PFSK-1 (cell line): ENCODE measurements at regions not wholly inside any gene's neighbourhood (a gene's known extent, or its start where the extent isn't known, plus 50 kb on each side); places are given as distances from the start of the nearest gene placed in this dataset.

Source experiments
- SIN3A ChIP-seq: IDR thresholded peaks from 2 replicates; pipeline ENCODE4 v1.6.1; 2012; ENCODE audit warnings: mild to moderate bottlenecking, low read length, moderate library complexity, borderline replicate concordance; ENCODE audit not compliant: insufficient read depth
- TAF1 ChIP-seq: IDR thresholded peaks from 2 replicates; pipeline ENCODE4 v1.6.1; 2012; ENCODE audit warnings: low read length, control low read depth, borderline replicate concordance; ENCODE audit not compliant: insufficient read depth

- TF ChIP-seq SIN3A (no peak), TAF1 (no peak)
Measured at GRCh38 chr9:86598411-86599239, 244.4 kb upstream of the TUT7 start.
